ENCODE measurements at regions not wholly inside any gene's neighbourhood (a gene's known extent, or its start where the extent isn't known, plus 50 kb on each side); places are given as distances from the start of the nearest gene placed in this dataset.

DNA sequence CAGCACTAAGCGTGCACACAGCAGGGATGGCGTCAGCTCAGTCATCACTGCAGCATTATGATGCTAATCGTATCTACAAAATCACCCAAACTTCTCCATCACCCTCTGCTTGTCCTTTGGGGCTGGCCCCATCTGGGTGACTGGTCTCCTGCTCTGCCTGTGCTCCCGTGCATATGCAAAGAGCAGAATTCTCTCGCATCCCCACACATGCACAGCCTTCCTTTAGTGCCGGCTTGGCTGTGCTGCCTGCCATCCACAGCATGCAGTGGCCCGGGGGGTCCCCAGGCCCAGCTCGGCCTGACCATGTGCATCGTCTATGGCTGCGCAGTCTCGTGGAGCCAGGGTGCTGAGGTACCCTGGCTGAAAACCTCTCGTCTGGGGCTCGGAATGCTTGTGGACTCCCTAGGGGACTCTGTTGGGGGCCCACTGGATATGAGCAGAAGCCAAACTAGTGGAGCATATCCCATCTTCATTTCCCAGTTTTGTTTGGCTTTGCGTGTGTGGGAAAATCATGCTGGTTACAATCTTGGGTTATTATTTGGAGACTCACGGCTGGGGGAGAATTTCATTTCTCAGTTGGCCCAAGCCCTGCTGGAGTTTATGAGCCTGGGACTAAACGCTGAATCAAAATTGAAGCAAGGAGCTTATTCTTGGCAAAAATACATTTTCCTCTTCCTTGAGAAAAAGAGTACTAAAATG, 70.9 kb upstream of the HS6ST1 start:
- TF ChIP-seq, protein P1, sequence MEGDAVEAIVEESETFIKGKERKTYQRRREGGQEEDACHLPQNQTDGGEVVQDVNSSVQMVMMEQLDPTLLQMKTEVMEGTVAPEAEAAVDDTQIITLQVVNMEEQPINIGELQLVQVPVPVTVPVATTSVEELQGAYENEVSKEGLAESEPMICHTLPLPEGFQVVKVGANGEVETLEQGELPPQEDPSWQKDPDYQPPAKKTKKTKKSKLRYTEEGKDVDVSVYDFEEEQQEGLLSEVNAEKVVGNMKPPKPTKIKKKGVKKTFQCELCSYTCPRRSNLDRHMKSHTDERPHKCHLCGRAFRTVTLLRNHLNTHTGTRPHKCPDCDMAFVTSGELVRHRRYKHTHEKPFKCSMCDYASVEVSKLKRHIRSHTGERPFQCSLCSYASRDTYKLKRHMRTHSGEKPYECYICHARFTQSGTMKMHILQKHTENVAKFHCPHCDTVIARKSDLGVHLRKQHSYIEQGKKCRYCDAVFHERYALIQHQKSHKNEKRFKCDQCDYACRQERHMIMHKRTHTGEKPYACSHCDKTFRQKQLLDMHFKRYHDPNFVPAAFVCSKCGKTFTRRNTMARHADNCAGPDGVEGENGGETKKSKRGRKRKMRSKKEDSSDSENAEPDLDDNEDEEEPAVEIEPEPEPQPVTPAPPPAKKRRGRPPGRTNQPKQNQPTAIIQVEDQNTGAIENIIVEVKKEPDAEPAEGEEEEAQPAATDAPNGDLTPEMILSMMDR (IDR thresholded peaks at IDR 0.05), result no peak
- no peak for TF ChIP-seq POLR2A (IDR thresholded peaks at IDR 0.05)

Measured in right lobe of liver (tissue), 4 donors.